Type B pancreatic cell (in vitro differentiated cells): ENCODE measurements at regions not wholly inside any gene's neighbourhood (a gene's known extent, or its start where the extent isn't known, plus 50 kb on each side); places are given as distances from the start of the nearest gene placed in this dataset.

Experiments
- DNase-seq: peaks from one replicate; pipeline ENCODE4 v3.0.0; 2021; ENCODE audit warnings: mixed read lengths; ENCODE audit not compliant: unreplicated experiment; ENCODE audit errors: extremely low spot score
- H3K27ac Mint-ChIP-seq: 2 replicates; pipeline ENCODE4 v1.8.0; 2021; ENCODE audit warnings: mild to moderate bottlenecking, mixed read lengths
- H3K27me3 Mint-ChIP-seq: 2 replicates; pipeline ENCODE4 v1.8.0; 2021; ENCODE audit warnings: mixed read lengths
- H3K36me3 Mint-ChIP-seq: 2 replicates; pipeline ENCODE4 v1.8.0; 2021; ENCODE audit warnings: mixed read lengths
- H3K4me1 Mint-ChIP-seq: one replicate; pipeline ENCODE4 v1.8.0; 2021; ENCODE audit warnings: mixed read lengths; ENCODE audit not compliant: unreplicated experiment
- H3K4me3 Mint-ChIP-seq: 2 replicates; pipeline ENCODE4 v1.8.0; 2021; ENCODE audit warnings: mild to moderate bottlenecking, mixed read lengths
- H3K9me3 Mint-ChIP-seq: 2 replicates; pipeline ENCODE4 v1.8.0; 2021; ENCODE audit warnings: mixed read lengths
- CTCF ChIP-seq: fragments of 200-600 bp; sonication (generic); conservative IDR thresholded peaks from 2 replicates; pipeline ENCODE4 v1.5.0; 2021; ENCODE audit warnings: antibody characterized with exemption, mild to moderate bottlenecking

DNA sequence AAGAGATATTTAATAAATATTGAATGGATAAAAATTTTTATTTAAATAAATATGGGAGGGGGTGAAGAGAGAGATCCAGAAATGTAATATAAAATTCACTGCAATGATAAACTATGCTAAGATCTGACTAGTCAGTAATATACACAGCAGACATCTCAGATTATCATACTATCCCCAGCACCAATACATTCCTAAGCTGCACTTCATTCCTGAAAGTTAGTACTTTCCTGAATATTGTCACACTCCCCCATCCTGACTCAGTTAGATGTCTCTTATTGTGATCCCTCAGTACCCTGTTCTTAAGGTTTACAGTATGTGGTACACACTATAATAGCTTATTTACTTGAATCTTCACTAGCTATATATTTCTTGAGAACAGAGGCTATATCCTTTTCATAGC, 88.3 kb upstream of the KCNQ5 start:
- H3K9me3 Mint-ChIP-seq: no peaks in the 10 kb centered on the region
- H3K4me1 Mint-ChIP-seq: no peaks in the 10 kb centered on the region
- no peak for TF ChIP-seq CTCF
- no peak overlapping the region for H3K4me3 Mint-ChIP-seq
- H3K27ac Mint-ChIP-seq: no peak overlapping the region
- no peaks in the 10 kb centered on the region for H3K36me3 Mint-ChIP-seq
- DNase-seq: no peak
- no peaks in the 10 kb centered on the region for H3K27me3 Mint-ChIP-seq

DNA sequence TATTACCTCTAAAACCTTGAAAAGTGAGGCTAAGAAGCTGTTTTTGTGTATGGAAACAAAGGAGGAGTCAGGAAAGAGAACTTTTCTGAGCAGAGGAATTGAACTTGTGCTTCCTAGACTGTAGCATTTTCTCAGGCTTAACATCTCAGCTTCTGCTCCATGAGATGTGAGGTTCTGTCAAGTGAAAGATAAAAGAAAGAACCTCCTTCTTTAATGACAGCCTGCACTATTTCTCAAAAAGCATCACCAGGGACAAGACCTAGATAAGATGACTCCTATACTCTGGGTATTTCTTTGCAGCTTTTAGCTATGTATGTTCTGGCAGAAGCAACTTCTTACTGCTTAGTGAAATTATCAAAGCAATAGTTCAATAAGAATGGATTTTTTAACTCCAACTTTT, 87.6 kb upstream of the KCNQ5 start:
- Mint-ChIP-seq H3K27ac (no peak overlapping the region), H3K36me3 (no peaks in the 10 kb centered on the region), H3K27me3 (no peaks in the 10 kb centered on the region), H3K9me3 (no peaks in the 10 kb centered on the region), H3K4me3 (no peak overlapping the region), H3K4me1 (no peaks in the 10 kb centered on the region)
- no peak for TF ChIP-seq CTCF
- no peak for DNase-seq

DNA sequence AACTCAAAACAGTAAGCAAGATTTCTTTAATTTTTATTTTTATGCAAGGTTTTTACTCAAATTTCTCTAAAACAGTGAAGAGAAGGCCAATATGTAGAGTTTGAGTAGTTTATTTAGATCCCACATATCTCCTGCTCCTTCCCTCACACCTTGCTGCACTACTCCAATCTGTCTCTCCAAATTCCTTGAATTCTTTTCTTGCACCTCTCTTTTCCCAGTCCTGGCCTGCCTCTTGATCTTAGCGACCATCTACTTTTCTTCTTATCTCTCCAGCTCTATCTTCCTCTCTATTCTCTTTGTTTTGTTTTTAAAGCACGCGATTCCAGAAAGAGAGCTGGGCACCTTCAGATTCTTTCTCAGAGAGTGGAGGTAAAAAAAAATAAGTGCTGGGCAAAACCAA, 86.7 kb upstream of the KCNQ5 start:
- Mint-ChIP-seq H3K27me3 (no peaks in the 10 kb centered on the region), H3K9me3 (no peaks in the 10 kb centered on the region), H3K4me1 (no peaks in the 10 kb centered on the region), H3K4me3 (no peak overlapping the region), H3K36me3 (no peaks in the 10 kb centered on the region), H3K27ac (no peak overlapping the region)
- TF ChIP-seq CTCF: no peak
- no peak for DNase-seq

- Mint-ChIP-seq H3K36me3 (no peaks in the 10 kb centered on the region), H3K27me3 (no peaks in the 10 kb centered on the region), H3K27ac (no peak overlapping the region), H3K9me3 (peaks cover under 1% of the 10 kb centered on the region), H3K4me1 (no peaks in the 10 kb centered on the region), H3K4me3 (no peak overlapping the region)
- DNase-seq: no peak
- TF ChIP-seq CTCF: no peak
Observed at GRCh38 chr6:72547020-72547419, 74.8 kb upstream of the KCNQ5 start.

DNA sequence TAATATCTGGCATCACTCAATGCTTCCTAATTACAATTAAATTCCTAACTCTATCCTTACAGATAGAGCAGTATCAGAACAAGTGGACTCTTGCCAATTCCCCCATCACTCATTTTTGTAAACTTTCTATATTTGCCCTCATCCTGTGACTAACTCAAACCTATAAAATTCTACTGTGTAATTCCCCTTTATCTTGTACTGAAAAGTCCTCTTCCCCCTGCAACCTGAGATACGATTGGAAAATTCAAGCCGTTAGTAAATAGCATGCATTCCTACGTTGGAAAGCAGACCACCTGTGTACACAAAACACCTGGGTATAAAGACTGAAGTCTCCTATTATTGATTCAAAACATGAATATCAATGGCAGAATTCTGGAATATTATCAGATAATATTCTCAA, 70.4 kb upstream of the KCNQ5 start:
- no peak overlapping the region for H3K4me3 Mint-ChIP-seq
- no peaks in the 10 kb centered on the region for H3K27me3 Mint-ChIP-seq
- no peaks in the 10 kb centered on the region for H3K36me3 Mint-ChIP-seq
- no peak for TF ChIP-seq CTCF
- H3K27ac Mint-ChIP-seq: no peak overlapping the region
- no peaks in the 10 kb centered on the region for H3K9me3 Mint-ChIP-seq
- H3K4me1 Mint-ChIP-seq: no peaks in the 10 kb centered on the region
- no peak for DNase-seq

DNA sequence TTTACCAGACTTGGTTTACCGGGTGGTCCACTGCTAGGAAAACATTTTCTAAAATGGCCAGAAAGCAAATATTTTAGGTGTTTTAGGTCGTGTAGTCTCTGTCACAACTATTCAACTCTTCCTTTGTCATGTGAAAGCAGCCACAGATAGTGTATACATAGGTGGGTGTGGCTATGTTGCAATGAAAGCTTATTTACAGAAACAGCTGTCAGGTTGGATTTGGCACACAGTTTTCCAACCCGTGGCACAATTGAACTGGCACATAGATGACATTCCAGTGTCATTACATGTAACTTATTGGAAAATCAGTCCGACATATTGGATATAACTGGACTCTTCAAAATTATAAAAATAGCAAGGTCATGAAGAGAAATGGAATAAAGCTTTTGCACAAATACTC, 68.9 kb upstream of the KCNQ5 start:
- Mint-ChIP-seq H3K4me1 (no peaks in the 10 kb centered on the region), H3K9me3 (no peaks in the 10 kb centered on the region), H3K27me3 (no peaks in the 10 kb centered on the region), H3K36me3 (no peaks in the 10 kb centered on the region), H3K27ac (no peak overlapping the region), H3K4me3 (no peak overlapping the region)
- no peak for DNase-seq
- TF ChIP-seq CTCF: no peak
